ENCODE measurements at regions not wholly inside any gene's neighbourhood (a gene's known extent, or its start where the extent isn't known, plus 50 kb on each side); places are given as distances from the start of the nearest gene placed in this dataset.
"Not testable (repeated sequence)": the region's sequence is repeated elsewhere in the genome, so short reads cannot be mapped to it uniquely, and the experiment has no call there.

DNA sequence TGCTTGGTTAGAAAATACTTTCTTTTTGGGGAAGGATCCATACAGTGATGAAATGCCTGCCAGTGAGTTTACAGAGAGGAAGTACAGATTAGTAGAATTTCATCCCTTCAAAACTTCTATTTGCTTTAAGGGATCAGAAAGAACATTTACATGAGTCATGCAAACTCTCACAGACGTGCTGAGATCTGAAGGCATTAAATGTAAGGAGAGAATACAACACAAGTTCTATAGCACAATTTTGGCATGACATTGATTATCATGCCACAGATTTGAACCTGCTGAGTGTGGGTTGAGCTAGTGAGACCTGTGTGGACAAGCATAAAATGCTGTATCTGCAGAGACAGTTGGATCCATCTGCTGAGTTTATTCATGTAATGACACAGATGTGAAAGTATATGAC, 613.6 kb upstream of the SEMA6A start:
- DNase-seq, result no peak

DNA sequence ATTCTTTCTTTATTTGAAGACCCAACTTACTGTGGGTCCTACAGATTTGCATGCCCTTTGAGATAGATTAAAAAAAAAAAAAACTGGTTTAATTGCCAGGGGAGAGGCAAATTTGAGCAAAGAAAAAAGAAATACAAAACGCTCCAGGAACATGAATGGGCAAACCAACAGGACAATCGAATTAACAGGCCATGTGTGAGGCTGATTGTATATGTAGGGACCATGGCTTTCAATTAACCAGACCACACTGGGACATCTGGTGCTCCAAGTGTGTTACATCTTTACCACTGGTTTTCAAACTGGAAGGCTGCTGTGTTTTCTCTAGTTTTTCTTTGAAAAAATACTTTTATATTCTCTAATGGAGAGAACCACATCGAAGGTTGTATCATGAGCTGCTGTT, 612.1 kb upstream of the SEMA6A start:
- no peak for DNase-seq

DNA sequence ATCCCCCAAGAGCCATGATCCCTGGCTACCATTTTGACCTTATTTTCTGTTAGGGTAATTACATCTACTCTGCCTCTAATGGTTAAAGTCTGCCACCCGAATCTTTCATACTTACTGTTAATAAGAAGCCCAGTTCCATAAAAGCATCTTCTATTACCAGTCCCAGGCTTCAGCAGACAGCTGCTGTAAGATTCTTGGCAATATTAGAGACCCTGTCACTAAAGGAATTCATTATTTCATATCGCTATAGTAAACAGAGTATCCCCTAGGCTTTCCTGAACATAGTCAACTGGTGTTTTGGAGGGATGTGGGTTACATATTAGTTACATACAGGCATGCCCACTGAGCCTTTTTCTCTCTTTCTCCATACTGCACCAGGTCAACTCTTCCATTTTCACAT, 608.7 kb upstream of the SEMA6A start:
- no peak for DNase-seq

DNA sequence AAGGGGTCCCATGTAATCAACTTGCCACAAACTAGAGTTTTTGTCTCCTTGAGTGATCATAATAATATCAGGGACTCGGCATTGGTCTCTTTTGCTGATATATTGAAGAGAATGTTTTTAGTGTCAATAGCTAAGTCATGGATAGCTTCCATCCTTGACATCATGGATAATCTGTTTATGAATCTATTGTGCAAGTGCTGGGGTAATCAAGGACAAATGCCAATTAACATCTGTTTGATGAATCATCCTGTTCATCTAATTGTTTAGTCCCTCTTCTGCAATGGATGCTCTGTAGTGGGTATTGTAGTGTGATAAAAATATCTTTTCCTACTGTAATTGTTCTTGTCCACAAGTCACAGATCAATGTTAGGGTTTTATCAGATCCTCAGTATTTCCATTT, 607.5 kb upstream of the SEMA6A start:
- no peak for DNase-seq

DNA sequence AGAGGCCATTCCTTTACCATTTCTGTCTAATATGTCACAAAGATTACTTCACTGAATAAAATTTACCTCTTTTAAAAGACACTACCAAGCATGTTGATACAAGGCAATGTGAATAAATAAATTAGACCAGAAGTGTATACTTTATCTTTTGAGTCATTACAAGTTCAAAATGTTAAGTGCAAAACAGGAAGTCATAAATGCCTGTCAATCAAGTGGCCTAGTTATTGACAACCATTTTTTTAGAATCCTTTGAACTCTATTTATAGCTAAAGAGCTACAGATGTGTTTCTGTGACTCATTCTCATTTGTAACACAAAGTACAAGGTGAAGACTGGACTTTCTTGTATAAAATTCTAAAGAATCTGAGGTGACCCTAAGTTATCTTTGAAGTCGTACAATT, 602.7 kb upstream of the SEMA6A start:
- no peak for DNase-seq

DNA sequence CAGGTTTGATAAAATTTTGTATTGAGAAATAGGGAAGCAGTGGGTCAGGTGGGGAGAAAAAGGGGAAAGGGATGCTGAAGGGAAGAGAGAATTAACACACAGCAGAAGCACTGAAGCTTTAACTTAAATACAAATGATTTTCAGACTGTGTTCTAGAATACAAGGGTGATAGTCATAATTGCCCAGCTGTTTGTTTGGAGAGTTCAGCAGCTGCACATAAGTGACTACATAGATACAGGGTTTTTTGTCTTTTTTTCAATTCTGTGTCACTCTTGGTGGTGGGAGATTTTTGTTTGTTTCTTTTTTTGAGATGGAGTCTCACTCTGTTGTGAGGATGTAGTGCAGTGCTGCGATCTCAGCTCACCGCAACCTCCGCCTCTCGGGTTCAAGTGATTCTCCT, 590.4 kb upstream of the SEMA6A start:
- no peak for DNase-seq

DNA sequence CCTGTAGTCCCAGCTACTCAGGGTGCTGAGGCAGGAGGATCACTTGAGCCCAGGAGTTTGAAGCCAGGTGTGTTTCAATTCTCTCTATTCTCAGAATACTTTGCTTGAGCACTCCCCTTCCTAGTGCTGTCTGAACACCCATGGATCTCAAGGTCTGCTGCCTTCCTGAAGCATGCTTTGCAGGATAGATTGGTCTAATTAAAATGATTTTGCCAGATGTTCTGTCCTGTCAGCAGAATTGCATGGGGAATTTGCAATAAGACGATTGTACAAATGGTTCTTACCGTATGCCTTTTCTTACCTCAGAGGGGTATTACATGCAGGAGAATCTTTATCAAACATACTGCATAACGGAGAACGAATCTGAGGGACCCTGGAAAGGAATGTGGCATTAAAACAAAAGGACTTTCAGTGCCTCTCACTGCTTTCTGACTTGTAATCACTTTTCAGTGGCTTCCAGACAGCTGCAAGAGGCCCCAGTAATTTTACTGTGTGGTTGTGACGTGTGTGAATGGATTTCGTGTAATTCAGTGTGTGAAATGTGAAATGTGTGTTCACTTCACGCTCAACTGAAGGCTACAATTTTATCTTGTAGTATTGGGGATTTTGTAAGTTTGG, 587.2 kb upstream of the SEMA6A start:
- no peak for DNase-seq

DNA sequence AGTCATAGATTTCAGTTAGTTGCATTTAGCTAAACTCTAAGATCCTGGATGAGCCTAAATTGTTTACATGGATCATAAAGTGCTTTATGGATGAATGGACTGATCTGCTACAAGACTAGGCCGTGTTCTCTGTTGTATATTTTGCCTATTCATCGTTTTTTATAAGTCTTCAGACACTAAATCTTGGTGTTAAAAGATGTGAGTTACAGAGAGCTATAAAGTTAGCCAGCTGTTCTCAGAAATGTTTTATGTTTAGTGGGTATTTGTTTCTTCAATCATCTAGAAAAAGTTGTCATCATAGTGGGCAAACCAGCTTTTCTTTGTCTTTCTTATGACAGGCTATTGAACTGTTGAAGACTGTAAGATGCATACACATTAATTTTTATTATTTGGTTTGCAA, 585.8 kb upstream of the SEMA6A start:
- no peak for DNase-seq

DNA sequence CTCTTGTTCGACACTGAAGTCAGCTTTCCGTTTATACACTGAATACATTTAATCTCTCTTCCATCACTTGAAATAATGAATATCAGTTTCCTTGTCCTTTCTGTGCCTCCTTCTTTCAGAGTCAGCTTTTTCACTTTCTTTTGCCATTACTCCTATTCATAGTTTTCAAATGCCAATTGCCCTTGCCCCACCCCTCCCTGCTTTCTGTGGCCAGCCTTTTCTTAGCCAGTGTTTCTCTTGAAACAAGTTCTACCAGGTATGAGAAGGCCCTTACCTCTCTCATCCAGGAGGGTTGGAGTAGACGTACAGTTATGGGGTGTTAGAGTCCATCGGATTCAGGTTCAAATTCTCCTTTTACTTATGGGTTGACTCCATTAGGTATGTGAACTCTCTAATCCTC, 574.7 kb upstream of the SEMA6A start:
- DNase-seq, result no peak

DNA sequence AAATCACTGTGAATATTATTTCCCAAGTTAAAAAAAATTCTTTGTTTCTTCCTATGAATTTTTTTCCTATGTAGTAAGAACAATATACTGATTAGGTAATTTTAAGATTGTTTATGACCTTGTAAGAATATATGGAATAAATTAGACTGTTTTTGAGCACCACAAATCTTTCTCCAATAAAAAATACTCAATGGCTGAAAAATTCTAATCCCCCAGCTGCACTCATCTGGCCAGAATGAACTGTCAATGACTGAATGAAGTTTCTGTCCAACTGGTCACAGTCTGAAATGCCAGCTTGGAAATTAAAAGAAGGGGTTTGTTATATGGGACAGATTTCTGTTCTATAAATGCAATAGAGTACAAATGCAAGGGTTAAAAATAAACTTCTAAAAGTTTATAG, 569.5 kb upstream of the SEMA6A start:
- DNase-seq, result no peak

DNA sequence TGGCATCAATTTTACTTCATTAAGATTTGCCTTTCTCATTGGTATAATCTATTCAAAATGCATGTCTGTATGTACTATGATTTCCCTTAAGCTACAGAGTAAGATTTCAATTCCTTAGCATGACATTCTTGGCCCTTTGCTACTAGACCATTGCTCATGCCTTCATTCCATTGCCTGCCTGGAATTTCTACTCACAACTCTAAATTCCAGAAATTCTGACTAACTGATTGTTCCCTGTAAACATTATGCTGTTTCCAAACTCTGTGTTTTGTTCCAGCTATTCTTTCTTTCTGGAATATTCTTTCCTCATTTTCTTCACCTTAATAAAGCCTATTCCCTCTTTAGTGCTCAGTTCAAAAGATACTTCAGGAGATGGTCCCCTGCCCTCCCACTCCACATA, 568.8 kb upstream of the SEMA6A start:
- DNase-seq, result no peak

DNA sequence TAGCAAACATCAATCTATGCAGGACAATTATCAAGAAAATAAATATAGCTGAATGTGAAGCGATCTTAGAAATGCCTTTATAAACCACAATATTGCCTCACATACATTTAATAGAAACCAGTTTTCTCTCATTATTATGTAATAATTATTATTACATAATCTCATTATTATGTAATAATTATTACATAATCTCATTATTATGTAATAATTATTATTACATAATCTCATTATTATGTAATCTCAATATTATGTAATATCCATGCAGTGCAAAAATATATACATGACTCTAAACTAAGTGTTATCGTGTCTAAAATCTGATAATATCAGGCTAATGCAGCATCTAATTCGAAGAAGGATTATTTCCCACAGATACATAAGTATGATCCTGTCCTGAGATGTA, 563.9 kb upstream of the SEMA6A start:
- no peak for DNase-seq

DNA sequence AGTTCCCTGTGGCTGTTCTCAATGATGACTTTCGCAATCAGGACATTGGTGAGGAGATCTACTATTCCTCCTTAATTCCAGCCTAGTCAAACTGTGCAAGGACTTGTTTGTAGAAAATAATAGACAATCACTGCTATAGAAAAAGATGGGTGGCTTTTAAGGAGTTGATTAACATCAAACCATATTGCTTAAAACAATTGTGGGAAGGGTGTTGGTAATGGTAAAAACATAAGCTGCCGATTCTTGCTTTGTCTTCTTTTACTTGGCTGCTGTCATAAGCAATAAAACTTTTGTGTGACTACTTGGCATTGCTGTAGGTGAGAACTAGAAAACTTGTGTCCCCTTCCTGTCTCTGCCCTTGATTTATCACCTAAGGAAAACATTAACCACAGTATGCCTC, 561.2 kb upstream of the SEMA6A start:
- no peak for DNase-seq

DNA sequence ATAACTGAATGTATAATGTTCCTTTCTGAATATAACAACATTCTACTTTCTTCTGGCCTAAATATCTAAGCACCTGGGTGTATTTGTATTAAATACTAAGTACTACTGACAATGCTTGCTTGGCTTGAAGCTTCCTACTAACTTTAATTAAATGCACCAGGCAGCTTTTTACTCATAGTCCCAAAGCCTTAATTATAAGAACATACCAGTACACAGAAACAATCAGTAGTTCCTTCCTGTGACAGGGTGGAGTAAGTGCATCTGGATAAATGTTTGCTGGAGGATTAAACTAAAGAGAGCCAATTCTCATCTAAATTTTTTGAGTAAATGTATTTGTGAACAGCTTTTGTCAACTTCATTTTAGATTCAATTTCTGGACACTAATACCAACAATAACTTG, 558.6 kb upstream of the SEMA6A start:
- no peak for DNase-seq

DNA sequence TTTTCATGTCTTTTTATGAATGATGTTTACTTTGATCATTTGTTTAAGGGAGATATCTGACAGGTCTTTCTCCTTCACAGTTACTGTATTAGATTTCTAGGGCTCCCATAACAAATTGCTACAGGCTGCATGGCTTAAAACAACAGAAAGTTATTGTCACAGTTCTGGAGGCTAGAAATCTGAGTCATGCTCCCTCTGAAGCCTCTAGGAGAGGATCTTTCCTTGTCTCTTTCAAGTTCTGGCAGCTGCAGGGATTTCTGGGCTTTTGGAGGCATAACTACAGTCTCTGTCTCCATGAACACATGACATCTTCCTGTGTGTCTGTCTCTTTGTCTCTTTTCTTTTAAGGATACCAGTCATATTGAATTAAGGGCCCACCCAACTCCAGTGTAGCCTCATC, 557.3 kb upstream of the SEMA6A start:
- no peak for DNase-seq

DNA sequence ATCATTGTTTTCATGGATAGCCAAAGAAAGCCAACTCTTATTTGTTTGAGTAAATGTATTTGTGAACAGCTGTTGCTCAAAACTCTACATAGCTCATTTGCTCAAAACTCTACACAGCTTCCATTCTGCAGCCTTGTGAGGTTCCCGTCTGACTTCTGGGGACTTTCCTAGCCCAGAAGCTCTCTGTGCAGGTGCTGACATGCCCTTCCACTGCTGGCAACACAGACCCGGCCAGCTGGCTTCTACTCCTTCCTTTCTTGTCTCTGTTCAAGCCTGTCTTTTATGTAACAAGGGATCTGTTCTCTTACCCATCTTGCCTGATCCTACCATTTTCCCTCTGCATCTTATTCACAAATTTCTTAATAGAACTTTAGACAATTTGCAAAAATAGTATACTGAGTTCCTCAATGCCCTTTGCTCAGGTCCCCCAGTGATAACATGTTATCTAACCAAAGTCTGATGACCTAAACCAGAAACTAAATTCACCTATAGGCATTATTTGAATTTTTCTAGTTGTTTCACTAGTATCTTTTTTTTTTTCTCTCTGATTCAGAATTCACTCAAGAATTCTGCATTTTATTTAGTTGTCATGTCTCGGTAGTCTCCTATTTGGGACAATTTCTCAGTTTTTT, 556.5 kb upstream of the SEMA6A start:
- no peak for DNase-seq

DNA sequence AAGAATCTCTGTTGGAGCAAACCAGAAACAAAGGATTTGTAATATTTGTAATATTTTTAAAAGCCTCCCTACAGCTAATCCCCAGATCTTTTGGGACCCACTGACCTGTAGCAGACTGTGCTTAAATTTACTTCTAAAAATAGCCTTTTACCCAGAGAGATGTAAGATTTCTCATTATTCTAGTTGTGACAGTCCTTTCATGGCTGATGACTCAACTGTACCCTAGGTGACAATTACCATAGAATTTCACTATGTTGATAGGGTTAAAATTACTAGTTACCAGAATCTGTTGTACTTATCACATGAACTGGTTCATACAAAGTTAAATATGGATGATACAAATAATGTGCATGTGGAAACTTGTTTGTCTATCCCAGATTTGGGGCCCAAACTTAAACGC, 543.9 kb upstream of the SEMA6A start:
- DNase-seq, result no peak

DNA sequence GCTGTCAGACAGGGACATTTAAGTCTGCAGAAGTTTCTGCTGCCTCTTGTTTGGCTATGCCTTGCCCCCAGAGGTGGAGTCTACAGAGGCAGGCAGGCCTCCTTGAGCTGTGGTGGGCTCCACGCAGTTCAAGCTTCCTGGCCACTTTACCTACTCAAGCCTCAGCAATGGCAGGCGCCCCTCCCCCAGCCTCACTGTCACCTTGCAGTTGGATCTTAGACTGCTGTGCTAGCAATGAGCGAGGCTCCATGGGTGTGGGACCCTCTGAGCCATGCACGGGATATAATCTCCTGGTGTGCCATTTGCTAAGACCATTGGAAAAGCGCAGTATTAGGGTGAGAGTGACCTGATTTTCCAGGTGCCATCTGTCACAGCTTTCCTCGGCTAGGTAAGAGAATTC, 542.7 kb upstream of the SEMA6A start:
- DNase-seq, result not testable (repeated sequence)

DNA sequence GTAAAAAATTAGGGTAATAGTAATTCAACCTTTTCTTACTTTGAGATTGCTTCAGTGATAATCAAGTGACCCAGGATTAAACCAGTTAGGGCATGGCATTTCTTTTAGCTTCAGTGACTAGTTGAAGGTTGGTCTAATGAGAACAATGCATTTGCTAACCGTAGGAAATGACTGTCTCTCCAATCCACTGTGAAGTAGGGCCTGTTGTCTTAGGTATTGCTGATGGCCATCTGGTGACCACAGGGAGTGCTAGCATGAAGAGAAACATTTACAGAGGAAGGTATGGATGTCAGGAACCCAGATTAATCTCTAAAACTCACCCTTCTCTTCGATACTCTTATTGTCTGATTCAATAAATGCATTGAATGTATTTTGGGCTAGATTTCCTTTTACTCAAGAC, 535.9 kb upstream of the SEMA6A start:
- DNase-seq, result no peak

DNA sequence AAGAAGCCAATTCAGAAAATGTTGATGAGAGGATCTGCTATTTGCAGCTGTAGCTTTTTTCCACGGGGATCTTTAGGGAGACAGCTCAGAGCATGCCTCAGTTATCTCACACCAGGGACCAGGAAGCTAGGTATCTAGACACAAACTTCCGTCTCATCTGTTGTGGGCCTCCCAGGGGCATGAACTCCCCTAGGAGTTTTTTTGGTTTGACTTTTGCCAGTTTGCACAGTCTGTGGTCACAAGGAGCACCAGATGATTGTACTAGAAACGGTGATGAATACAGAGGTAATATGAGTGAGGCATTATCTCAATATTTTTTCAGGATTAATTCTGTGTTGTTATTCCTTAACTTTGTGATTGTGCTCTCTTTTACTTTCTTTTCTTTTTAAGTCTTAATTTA, 533.2 kb upstream of the SEMA6A start:
- DNase-seq, result no peak

DNA sequence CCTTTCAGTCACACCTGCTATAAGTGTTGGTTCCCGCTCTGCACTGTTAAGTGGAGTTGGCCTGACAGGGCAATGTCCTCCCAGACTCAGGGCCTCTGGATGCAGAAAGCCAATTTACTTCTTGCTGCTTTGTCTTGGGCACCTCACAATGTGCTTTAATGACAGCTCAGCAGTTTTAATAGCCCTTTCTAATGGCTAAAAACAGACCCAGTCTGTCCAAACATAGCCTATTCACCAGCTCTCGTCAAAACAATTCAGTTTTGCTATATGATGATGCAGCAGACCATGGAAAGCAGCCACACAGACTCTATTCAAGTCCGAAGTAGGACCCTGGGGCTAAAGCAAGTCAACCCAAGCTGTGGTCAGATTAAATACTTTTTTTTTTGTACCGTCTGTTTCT, 529.1 kb upstream of the SEMA6A start:
- DNase-seq, result no peak

DNA sequence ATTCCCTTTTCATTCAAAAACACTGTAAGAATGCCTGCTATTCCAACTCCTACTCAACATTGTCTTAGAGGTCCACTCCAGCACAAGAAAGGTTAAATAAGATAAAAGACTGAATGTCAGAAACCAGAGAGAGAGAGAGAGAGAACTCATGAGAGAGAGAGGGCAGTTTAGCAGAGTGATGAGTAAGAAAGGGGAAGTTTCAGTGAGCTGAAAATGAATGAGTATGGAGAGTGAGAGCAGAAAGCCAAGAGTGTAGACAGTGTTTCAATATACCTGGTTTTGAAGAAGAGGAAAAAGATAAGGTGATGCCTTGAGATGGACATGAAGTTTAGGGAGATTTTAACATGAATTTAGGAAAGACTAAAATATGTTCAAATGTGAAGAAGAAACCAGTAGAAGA, 528.0 kb upstream of the SEMA6A start:
- DNase-seq, result no peak

DNA sequence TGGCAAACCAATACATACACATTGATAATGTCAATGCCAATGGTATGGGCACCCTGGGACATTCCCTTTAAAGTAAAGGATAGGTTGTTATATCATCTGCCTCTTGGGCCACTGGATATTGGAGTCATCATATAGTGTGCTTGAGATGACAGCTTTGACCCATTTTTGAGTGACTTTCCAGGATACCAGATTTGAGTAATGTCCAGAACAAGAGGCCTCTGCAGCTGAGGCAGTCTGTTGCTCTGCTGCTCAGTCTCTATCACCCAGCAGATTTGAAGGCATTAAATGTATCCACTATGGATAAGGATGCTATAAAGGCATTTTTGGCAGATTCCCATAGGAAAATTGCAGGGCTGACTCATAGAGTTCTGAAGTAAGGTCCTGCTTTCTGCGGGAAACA, 525.6 kb upstream of the SEMA6A start:
- DNase-seq, result no peak

DNA sequence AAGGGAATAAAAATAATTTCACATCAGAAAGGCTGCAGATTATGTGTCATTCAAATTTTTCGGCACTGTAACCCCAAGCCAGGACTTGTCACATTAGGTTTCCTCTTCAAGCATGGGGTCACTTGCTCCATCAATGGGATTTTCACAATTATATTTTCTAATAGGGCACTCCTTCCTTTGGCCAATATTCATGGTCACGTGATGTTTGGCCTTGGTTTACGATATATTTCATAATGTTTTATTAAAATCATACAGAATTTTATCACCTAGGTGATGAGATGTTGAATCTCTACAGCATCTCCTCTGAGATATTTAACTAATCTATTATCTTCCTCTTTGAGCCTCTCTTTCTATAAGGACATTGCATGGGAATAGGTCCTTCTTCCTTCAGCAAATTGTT, 523.5 kb upstream of the SEMA6A start:
- no peak for DNase-seq

All from stimulated activated CD4-positive, alpha-beta T cell treated with anti-CD3 and anti-CD28 coated beads, Interleukin-4, amount 100 ng/mL, for 4 hours (primary cell).